Hepatocyte (in vitro differentiated cells): ENCODE measurements at regions not wholly inside any gene's neighbourhood (a gene's known extent, or its start where the extent isn't known, plus 50 kb on each side); places are given as distances from the start of the nearest gene placed in this dataset.

Source experiments
- CTCF ChIP-seq: fragments of 200-600 bp; sonication (generic); IDR thresholded peaks from 2 replicates; pipeline ENCODE4 v1.5.1; 2016; ENCODE audit warnings: antibody characterized with exemption, mild to moderate bottlenecking; ENCODE audit not compliant: poor library complexity
- EZH2 ChIP-seq: fragments of 200-600 bp; sonication (generic); IDR thresholded peaks from 2 replicates; pipeline ENCODE4 v1.6.1; 2016; ENCODE audit warnings: antibody characterized with exemption, mild to moderate bottlenecking, borderline replicate concordance
- EZH2phosphoT487 ChIP-seq: fragments of 200-600 bp; sonication (generic); IDR thresholded peaks from one replicate; pipeline ENCODE4 v1.6.1; 2018; ENCODE audit warnings: antibody characterized with exemption, mild to moderate bottlenecking, low read depth, moderate library complexity; ENCODE audit not compliant: unreplicated experiment, severe bottlenecking

DNA sequence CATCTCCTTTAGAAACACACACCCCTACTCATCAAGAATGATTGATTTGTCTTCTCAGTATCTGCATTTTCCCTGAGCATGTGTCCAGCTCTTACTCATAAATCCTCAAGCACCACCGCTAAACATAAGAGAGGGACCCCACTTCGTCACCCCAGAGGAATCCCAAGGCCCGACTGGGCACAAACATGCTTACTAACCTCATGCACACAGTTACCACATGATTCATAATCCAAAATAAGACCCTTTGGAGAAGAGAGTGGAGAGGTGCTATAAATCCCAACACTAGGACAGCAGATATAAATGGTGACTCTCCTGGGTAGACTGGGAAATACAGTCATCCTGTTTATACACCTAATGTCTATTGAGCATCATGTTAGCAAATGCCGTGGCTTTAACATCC, 843.2 kb upstream of the ID2 start:
- TF ChIP-seq EZH2 (no peak), CTCF (no peak), EZH2phosphoT487 (no peak)
